ENCODE measurements at regions not wholly inside any gene's neighbourhood (a gene's known extent, or its start where the extent isn't known, plus 50 kb on each side); places are given as distances from the start of the nearest gene placed in this dataset.

DNA sequence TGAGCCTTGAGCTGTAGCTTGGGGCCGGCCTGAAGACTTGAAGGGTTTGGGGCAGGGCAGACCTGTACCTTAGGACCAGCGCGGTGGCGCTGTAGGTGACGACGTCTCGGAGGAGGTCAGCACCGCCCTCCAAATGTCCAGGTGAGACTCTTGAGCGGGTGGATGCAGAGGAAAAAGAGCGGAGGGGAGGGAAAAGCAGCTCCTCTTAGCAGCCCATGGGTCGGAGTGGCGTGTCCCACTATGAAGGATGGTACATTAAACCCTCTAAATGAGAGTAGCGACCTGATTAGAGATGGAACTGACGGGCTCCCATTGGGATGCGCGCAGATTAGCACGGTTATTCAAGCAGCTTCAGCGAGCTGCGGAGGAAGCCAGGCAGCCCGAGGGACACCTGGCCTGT, 77.0 kb upstream of the MAP1LC3B2 start:
- no peak for TF ChIP-seq POLR2AphosphoS5 (IDR thresholded peaks at IDR 0.05; ENCODE audit: borderline replicate concordance, low read depth, low read length)
- TF ChIP-seq EZH2 (IDR thresholded peaks at IDR 0.05) = no peak
- TF ChIP-seq FOXP2 (optimal IDR thresholded peaks at IDR 0.05; ENCODE audit: control extremely low read depth, extremely low read length, insufficient read depth) = no peak

Measured in SK-N-MC (cell line).